Hepatocyte (in vitro differentiated cells): ENCODE measurements at regions not wholly inside any gene's neighbourhood (a gene's known extent, or its start where the extent isn't known, plus 50 kb on each side); places are given as distances from the start of the nearest gene placed in this dataset.
"Not testable (repeated sequence)": the region's sequence is repeated elsewhere in the genome, so short reads cannot be mapped to it uniquely, and the experiment has no call there.

Experiments
- DNase-seq: peaks from one replicate; pipeline ENCODE4 v3.0.0-alpha.2; 2016; ENCODE audit warnings: low spot score
- H2AFZ ChIP-seq: fragments of 200-600 bp; sonication (generic); 2 replicates; pipeline ENCODE4 v1.6.0; 2016; ENCODE audit warnings: antibody characterized with exemption, mild to moderate bottlenecking
- H3K27ac ChIP-seq: fragments of 200-600 bp; sonication (generic); 2 replicates; pipeline ENCODE4 v1.5.1; 2016; ENCODE audit warnings: mild to moderate bottlenecking
- H3K27me3 ChIP-seq: fragments of 200-600 bp; sonication (generic); 2 replicates; pipeline ENCODE4 v1.6.1; 2016
- H3K36me3 ChIP-seq: fragments of 200-600 bp; sonication (generic); replicated peaks from 2 replicates; pipeline ENCODE4 v1.5.1; 2016; ENCODE audit warnings: low read depth; ENCODE audit not compliant: insufficient read depth
- H3K4me1 ChIP-seq: fragments of 200-600 bp; sonication (generic); 2 replicates; pipeline ENCODE4 v1.5.1; 2016; ENCODE audit warnings: mild to moderate bottlenecking, moderate library complexity; ENCODE audit not compliant: insufficient read depth
- H3K4me2 ChIP-seq: fragments of 200-600 bp; sonication (generic); 2 replicates; pipeline ENCODE4 v1.6.0; 2016
- H3K4me3 ChIP-seq: fragments of 200-600 bp; sonication (generic); 2 replicates; pipeline ENCODE4 v1.5.1; 2016; ENCODE audit warnings: mild to moderate bottlenecking
- H3K79me2 ChIP-seq: fragments of 200-600 bp; sonication (generic); 2 replicates; pipeline ENCODE4 v1.6.0; 2017; ENCODE audit warnings: mild to moderate bottlenecking
- H3K9me2 ChIP-seq: fragments of 200-600 bp; sonication (generic); replicated peaks from 2 replicates; pipeline ENCODE4 v1.6.0; 2017; ENCODE audit warnings: mild to moderate bottlenecking; ENCODE audit not compliant: insufficient read depth
- H3K9me3 ChIP-seq: fragments of 200-600 bp; sonication (generic); 2 replicates; pipeline ENCODE4 v1.5.1; 2016; ENCODE audit warnings: low read depth, mild to moderate bottlenecking
- H4K20me1 ChIP-seq: fragments of 200-600 bp; sonication (generic); 2 replicates; pipeline ENCODE4 v1.6.0; 2016; ENCODE audit warnings: mild to moderate bottlenecking; ENCODE audit not compliant: insufficient read depth, poor library complexity, severe bottlenecking
- CTCF ChIP-seq: fragments of 200-600 bp; sonication (generic); IDR thresholded peaks from 2 replicates; pipeline ENCODE4 v1.5.1; 2016; ENCODE audit warnings: antibody characterized with exemption, mild to moderate bottlenecking; ENCODE audit not compliant: poor library complexity
- EZH2 ChIP-seq: fragments of 200-600 bp; sonication (generic); IDR thresholded peaks from 2 replicates; pipeline ENCODE4 v1.6.1; 2016; ENCODE audit warnings: antibody characterized with exemption, mild to moderate bottlenecking, borderline replicate concordance
- EZH2phosphoT487 ChIP-seq: fragments of 200-600 bp; sonication (generic); IDR thresholded peaks from one replicate; pipeline ENCODE4 v1.6.1; 2018; ENCODE audit warnings: antibody characterized with exemption, mild to moderate bottlenecking, low read depth, moderate library complexity; ENCODE audit not compliant: unreplicated experiment, severe bottlenecking
- WGBS: methylation state at CpG from one replicate; pipeline ENCODE4 v1.1.6; 2016; ENCODE audit warnings: low lambda C conversion rate; ENCODE audit errors: missing lambda C conversion rate; 5-methylcytosine and 5-hydroxymethylcytosine counted together

GRCh38 chr12:25889185-25889584, 69.3 kb upstream of the RASSF8 start:
- Histone ChIP-seq H3K4me2 (no peak overlapping the region), H3K27me3 (no peaks in the 10 kb centered on the region), H3K36me3 (no peaks in the 10 kb centered on the region), H3K9me2 (no peaks in the 10 kb centered on the region), H3K4me1 (no peaks in the 10 kb centered on the region), H2AFZ (no peak overlapping the region), H3K9me3 (no peaks in the 10 kb centered on the region), H4K20me1 (no peaks in the 10 kb centered on the region), H3K79me2 (no peaks in the 10 kb centered on the region), H3K27ac (no peak overlapping the region), H3K4me3 (no peak overlapping the region)
- TF ChIP-seq CTCF (no peak), EZH2phosphoT487 (no peak), EZH2 (no peak)
- 51% methylated on average over 6 of the region's 6 CpGs for WGBS
- DNase-seq: no peak

- H2AFZ ChIP-seq, H3K27me3 ChIP-seq, H3K4me1 ChIP-seq, DNase-seq, H4K20me1 ChIP-seq, H3K4me3 ChIP-seq, H3K4me2 ChIP-seq, H3K79me2 ChIP-seq, H3K9me2 ChIP-seq, H3K9me3 ChIP-seq, H3K27ac ChIP-seq, H3K36me3 ChIP-seq: not testable (repeated sequence)
- 94% methylated on average over 6 of the region's 6 CpGs for WGBS
Observed at GRCh38 chr12:25891095-25891494, 67.4 kb upstream of the RASSF8 start.

DNA sequence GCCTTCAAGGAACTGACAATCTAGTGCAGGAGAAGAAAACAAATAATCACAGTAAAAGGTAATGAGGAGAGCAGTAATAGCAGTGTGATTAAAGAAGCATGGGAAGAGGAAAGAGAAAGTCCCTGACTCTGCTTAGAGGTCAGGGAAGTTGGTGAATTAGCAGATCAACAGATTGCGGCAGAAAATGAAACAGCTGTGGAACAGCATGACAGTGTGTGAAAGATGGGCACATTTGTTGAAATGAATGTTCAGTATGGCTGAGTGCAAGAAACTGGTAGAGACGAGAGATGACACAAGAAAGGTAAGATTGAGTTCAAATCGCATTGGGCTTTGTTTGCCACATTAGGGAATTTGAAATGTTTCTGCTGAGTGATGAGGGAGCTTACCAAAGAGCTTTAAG, 63.7 kb upstream of the RASSF8 start:
- H3K27ac ChIP-seq: no peak overlapping the region
- H3K27me3 ChIP-seq: no peaks in the 10 kb centered on the region
- no peaks in the 10 kb centered on the region for H3K4me1 ChIP-seq
- H3K9me3 ChIP-seq: no peaks in the 10 kb centered on the region
- no peak overlapping the region for H3K4me3 ChIP-seq
- H4K20me1 ChIP-seq: no peaks in the 10 kb centered on the region
- H3K36me3 ChIP-seq: no peaks in the 10 kb centered on the region
- no peak for TF ChIP-seq EZH2phosphoT487
- TF ChIP-seq EZH2: no peak
- TF ChIP-seq CTCF: no peak
- H3K79me2 ChIP-seq: no peaks in the 10 kb centered on the region
- H3K4me2 ChIP-seq: no peak overlapping the region
- DNase-seq: no peak
- H3K9me2 ChIP-seq: no peaks in the 10 kb centered on the region
- 79% methylated on average over 3 of the region's 3 CpGs for WGBS
- no peak overlapping the region for H2AFZ ChIP-seq

DNA sequence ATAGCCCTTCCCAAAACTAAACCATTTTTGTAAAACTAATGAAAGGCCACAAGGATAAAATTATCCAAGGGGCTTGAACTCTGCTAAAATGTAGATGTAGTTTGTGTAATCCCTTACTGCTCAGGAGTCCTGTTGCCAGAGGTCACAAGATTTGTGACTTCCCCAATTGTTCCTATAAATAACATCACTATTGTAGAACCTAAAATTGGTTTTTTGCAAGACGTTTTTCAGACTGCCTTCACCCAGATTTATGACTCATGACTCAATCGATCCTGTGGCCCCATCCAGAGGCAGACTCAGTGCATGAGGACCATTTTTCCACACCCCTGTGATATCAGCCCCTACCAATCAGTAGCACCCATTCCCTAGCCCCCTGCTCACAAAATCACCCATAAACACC, 61.5 kb upstream of the RASSF8 start:
- H3K4me3 ChIP-seq: no peak overlapping the region
- H3K79me2 ChIP-seq: no peaks in the 10 kb centered on the region
- no peaks in the 10 kb centered on the region for H3K27me3 ChIP-seq
- H4K20me1 ChIP-seq: no peaks in the 10 kb centered on the region
- TF ChIP-seq EZH2: no peak
- no peak for TF ChIP-seq EZH2phosphoT487
- TF ChIP-seq CTCF: no peak
- no peak overlapping the region for H3K27ac ChIP-seq
- H3K4me2 ChIP-seq: no peak overlapping the region
- H2AFZ ChIP-seq: no peak overlapping the region
- 86% methylated on average over 2 of the region's 2 CpGs for WGBS
- no peaks in the 10 kb centered on the region for H3K36me3 ChIP-seq
- H3K4me1 ChIP-seq: no peaks in the 10 kb centered on the region
- no peaks in the 10 kb centered on the region for H3K9me2 ChIP-seq
- no peaks in the 10 kb centered on the region for H3K9me3 ChIP-seq
- no peak for DNase-seq
